Central memory CD8-positive, alpha-beta T cell (primary cell): ENCODE measurements at regions not wholly inside any gene's neighbourhood (a gene's known extent, or its start where the extent isn't known, plus 50 kb on each side); places are given as distances from the start of the nearest gene placed in this dataset.
"Not testable (repeated sequence)": the region's sequence is repeated elsewhere in the genome, so short reads cannot be mapped to it uniquely, and the experiment has no call there.

Experiments used
- ATAC-seq: fragments of 150-1000 bp; cut with Tn5 transposase; replicated peaks from 2 replicates; pipeline ENCODE4 v1.10.0; 2022; ENCODE audit warnings: mild to moderate bottlenecking, moderate FRiP score, moderate number of reproducible peaks; ENCODE audit not compliant: poor library complexity, severe bottlenecking; ENCODE audit errors: extremely low read depth
- DNase-seq, 2 donors: peaks; one replicate each; pipeline ENCODE4 v3.0.0; 2021; ENCODE audit warnings: low spot score in 2 of 2
- H3K27ac Mint-ChIP-seq: one replicate; pipeline ENCODE4 v1.8.0; 2022; ENCODE audit warnings: low read depth, mild to moderate bottlenecking, moderate library complexity, mixed read lengths
- H3K27me3 Mint-ChIP-seq: one replicate; pipeline ENCODE4 v1.8.0; 2022; ENCODE audit warnings: mixed read lengths
- H3K36me3 Mint-ChIP-seq: one replicate; pipeline ENCODE4 v1.8.0; 2022; ENCODE audit warnings: mild to moderate bottlenecking, moderate library complexity, mixed read lengths; ENCODE audit not compliant: insufficient read depth
- H3K4me1 Mint-ChIP-seq: one replicate; pipeline ENCODE4 v1.8.0; 2022; ENCODE audit warnings: mixed read lengths
- H3K4me3 Mint-ChIP-seq: one replicate; pipeline ENCODE4 v1.8.0; 2022; ENCODE audit warnings: mild to moderate bottlenecking, moderate library complexity, mixed read lengths
- H3K9me3 Mint-ChIP-seq: one replicate; pipeline ENCODE4 v1.8.0; 2022; ENCODE audit warnings: mixed read lengths

- Mint-ChIP-seq H3K4me1 (no peaks in the 10 kb centered on the region), H3K27ac (no peak overlapping the region), H3K4me3 (no peak overlapping the region), H3K9me3 (no peaks in the 10 kb centered on the region), H3K27me3 (peaks cover 15% of the 10 kb centered on the region), H3K36me3 (no peaks in the 10 kb centered on the region)
- ATAC-seq (no peak), DNase-seq (no peak)
Observed at GRCh38 chr10:63935705-63936104, 414.5 kb downstream of the REEP3 start.

GRCh38 chr10:63940277-63940922 is 419.2 kb downstream of the REEP3 start:
- ATAC-seq (no peak), DNase-seq (no peak)
- Mint-ChIP-seq H3K4me3 (no peak overlapping the region), H3K27me3 (peaks cover 9% of the 10 kb centered on the region), H3K4me1 (no peaks in the 10 kb centered on the region), H3K27ac (no peak overlapping the region), H3K36me3 (no peaks in the 10 kb centered on the region), H3K9me3 (no peaks in the 10 kb centered on the region)

- Mint-ChIP-seq H3K27ac (no peak overlapping the region), H3K4me3 (no peak overlapping the region), H3K27me3 (peaks cover 24% of the 10 kb centered on the region), H3K4me1 (no peaks in the 10 kb centered on the region), H3K36me3 (no peaks in the 10 kb centered on the region), H3K9me3 (no peaks in the 10 kb centered on the region)
- ATAC-seq (no peak), DNase-seq (no peak)
Observed at GRCh38 chr10:63964406-63964805, 443.2 kb downstream of the REEP3 start.

GRCh38 chr10:63965846-63966245 is 444.6 kb downstream of the REEP3 start:
- Mint-ChIP-seq H3K27ac (no peak overlapping the region), H3K9me3 (peaks cover 6% of the 10 kb centered on the region), H3K4me3 (no peak overlapping the region), H3K27me3 (peaks cover 21% of the 10 kb centered on the region), H3K4me1 (no peaks in the 10 kb centered on the region), H3K36me3 (no peaks in the 10 kb centered on the region)
- DNase-seq (no peak), ATAC-seq (no peak)

GRCh38 chr10:63972949-63973827 is 452.0 kb downstream of the REEP3 start:
- peaks cover under 1% of the 10 kb centered on the region for H3K27me3 Mint-ChIP-seq
- peaks cover 12% of the 10 kb centered on the region for H3K9me3 Mint-ChIP-seq
- no peak overlapping the region for H3K27ac Mint-ChIP-seq
- DNase-seq (no peak), ATAC-seq (no peak)
- H3K4me3 Mint-ChIP-seq = no peak overlapping the region
- no peaks in the 10 kb centered on the region for H3K36me3 Mint-ChIP-seq
- H3K4me1 Mint-ChIP-seq = no peaks in the 10 kb centered on the region

GRCh38 chr10:63976538-63976937 is 455.3 kb downstream of the REEP3 start:
- Mint-ChIP-seq H3K36me3 (peaks cover 1% of the 10 kb centered on the region), H3K4me3 (no peak overlapping the region), H3K4me1 (no peaks in the 10 kb centered on the region), H3K27me3 (no peaks in the 10 kb centered on the region), H3K27ac (no peak overlapping the region), H3K9me3 (peaks cover 6% of the 10 kb centered on the region)
- DNase-seq (no peak), ATAC-seq (no peak)

GRCh38 chr10:63977329-63977923 is 456.2 kb downstream of the REEP3 start:
- ATAC-seq = no peak

GRCh38 chr10:63980870-63981269 is 459.7 kb downstream of the REEP3 start:
- not testable (repeated sequence) for H3K9me3 Mint-ChIP-seq, H3K27me3 Mint-ChIP-seq, DNase-seq, H3K27ac Mint-ChIP-seq, H3K4me1 Mint-ChIP-seq, H3K4me3 Mint-ChIP-seq, H3K36me3 Mint-ChIP-seq, ATAC-seq

More at GRCh38 chr10:63977329-63977923, 456.2 kb downstream of the REEP3 start:
- no peaks in the 10 kb centered on the region for H3K4me1 Mint-ChIP-seq
- peaks cover 6% of the 10 kb centered on the region for H3K9me3 Mint-ChIP-seq
- no peak for DNase-seq
- H3K4me3 Mint-ChIP-seq = no peak overlapping the region
- no peaks in the 10 kb centered on the region for H3K27me3 Mint-ChIP-seq
- H3K36me3 Mint-ChIP-seq = peaks cover 1% of the 10 kb centered on the region
- no peak overlapping the region for H3K27ac Mint-ChIP-seq

- H3K27ac Mint-ChIP-seq, ATAC-seq, H3K36me3 Mint-ChIP-seq, DNase-seq, H3K9me3 Mint-ChIP-seq, H3K4me1 Mint-ChIP-seq, H3K4me3 Mint-ChIP-seq: not testable (repeated sequence)
- H3K27me3 Mint-ChIP-seq = peaks cover 14% of the 10 kb centered on the region
Observed at GRCh38 chr10:63984061-63984460, 462.9 kb downstream of the REEP3 start.

- Mint-ChIP-seq H3K36me3 (no peaks in the 10 kb centered on the region), H3K27me3 (peaks cover 14% of the 10 kb centered on the region), H3K4me3 (no peak overlapping the region), H3K27ac (no peak overlapping the region), H3K9me3 (no peaks in the 10 kb centered on the region), H3K4me1 (no peaks in the 10 kb centered on the region)
- ATAC-seq (no peak), DNase-seq (no peak)
Observed at GRCh38 chr10:63986536-63986935, 465.3 kb downstream of the REEP3 start.

- no peak for DNase-seq
- Mint-ChIP-seq H3K4me3 (no peak overlapping the region), H3K9me3 (no peaks in the 10 kb centered on the region), H3K4me1 (no peaks in the 10 kb centered on the region), H3K36me3 (no peaks in the 10 kb centered on the region), H3K27ac (no peak overlapping the region), H3K27me3 (peaks cover 14% of the 10 kb centered on the region)
- no peak for ATAC-seq
Observed at GRCh38 chr10:63987212-63987611, 466.0 kb downstream of the REEP3 start.

GRCh38 chr10:63994371-63994770 is 473.2 kb downstream of the REEP3 start:
- ATAC-seq (no peak), DNase-seq (no peak)
- Mint-ChIP-seq H3K27me3 (no peaks in the 10 kb centered on the region), H3K9me3 (peaks cover 10% of the 10 kb centered on the region), H3K27ac (no peak overlapping the region), H3K36me3 (no peaks in the 10 kb centered on the region), H3K4me3 (no peak overlapping the region), H3K4me1 (no peaks in the 10 kb centered on the region)

- ATAC-seq = no peak
- Mint-ChIP-seq H3K36me3 (no peaks in the 10 kb centered on the region), H3K4me1 (no peaks in the 10 kb centered on the region), H3K9me3 (peaks cover 13% of the 10 kb centered on the region), H3K27me3 (no peaks in the 10 kb centered on the region), H3K27ac (no peak overlapping the region), H3K4me3 (no peak overlapping the region)
- DNase-seq = no peak
Observed at GRCh38 chr10:64007157-64007556, 486.0 kb downstream of the REEP3 start.
